ENCODE measurements at regions not wholly inside any gene's neighbourhood (a gene's known extent, or its start where the extent isn't known, plus 50 kb on each side); places are given as distances from the start of the nearest gene placed in this dataset.

DNA sequence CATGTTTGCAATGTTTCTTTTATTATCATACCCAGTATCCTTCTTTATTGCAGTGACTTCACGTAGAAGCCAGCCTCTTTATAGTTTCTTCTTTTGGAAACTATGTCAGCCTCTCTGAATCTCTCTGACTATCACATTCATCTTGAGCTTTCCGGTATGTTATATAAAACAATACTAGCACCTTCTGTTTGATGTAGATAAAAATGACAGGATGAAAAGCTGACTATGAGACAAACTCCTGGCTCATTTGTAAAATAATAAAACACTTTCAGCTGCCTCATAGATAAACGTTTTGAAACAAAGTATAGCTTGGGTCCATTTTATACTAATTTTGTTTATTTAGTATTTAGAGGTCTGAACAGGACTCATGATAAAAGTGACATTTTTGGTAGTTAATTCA, 1145.4 kb upstream of the NUDT12 start:
- H3K4me3 ChIP-seq (ENCODE audit: low read length): no peak overlapping the region
- peaks cover 9% of the 10 kb centered on the region for H3K9me3 ChIP-seq (replicated peaks; ENCODE audit: control insufficient read depth, low read depth, low read length)
- no CpG with 5 or more reads among the region's 3 CpGs for WGBS (ENCODE audit: insufficient coverage)
- no peaks in the 10 kb centered on the region for H3K36me3 ChIP-seq (ENCODE audit: control insufficient read depth, insufficient read depth, low read length)
- DNase-seq: no peak
- no peak overlapping the region for H3K27ac ChIP-seq (ENCODE audit: low read length)
- H3K4me1 ChIP-seq (ENCODE audit: control insufficient read depth, insufficient read depth, low read length): no peaks in the 10 kb centered on the region
- H3K27me3 ChIP-seq (ENCODE audit: control insufficient read depth, insufficient read depth, low read length): no peaks in the 10 kb centered on the region

DNA sequence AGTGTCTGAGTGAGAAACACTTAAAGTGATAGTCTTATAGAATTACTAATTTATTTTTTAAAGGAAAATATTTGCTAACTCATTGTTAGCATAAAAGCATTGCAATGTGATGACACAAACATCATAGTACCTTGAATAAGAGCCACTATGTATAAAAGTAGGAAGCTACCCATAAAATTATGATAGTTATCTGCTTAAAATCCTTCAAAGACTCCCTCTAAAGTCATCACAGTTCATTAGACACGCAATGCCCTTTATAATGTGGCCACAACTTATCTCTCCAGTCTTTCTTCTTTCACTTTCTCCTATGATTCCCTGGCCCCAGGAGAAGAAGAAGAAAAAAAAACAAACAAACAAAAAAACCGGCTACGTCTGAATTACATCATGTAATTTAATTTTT, 1144.0 kb upstream of the NUDT12 start:
- Histone ChIP-seq H3K36me3 (ENCODE audit: control insufficient read depth, insufficient read depth, low read length) (no peaks in the 10 kb centered on the region), H3K27ac (ENCODE audit: low read length) (no peak overlapping the region), H3K4me3 (ENCODE audit: low read length) (no peak overlapping the region), H3K27me3 (ENCODE audit: control insufficient read depth, insufficient read depth, low read length) (no peaks in the 10 kb centered on the region), H3K9me3 (replicated peaks; ENCODE audit: control insufficient read depth, low read depth, low read length) (peaks cover 2% of the 10 kb centered on the region), H3K4me1 (ENCODE audit: control insufficient read depth, insufficient read depth, low read length) (no peaks in the 10 kb centered on the region)
- DNase-seq: no peak
- WGBS (ENCODE audit: insufficient coverage): no CpG with 5 or more reads among the region's 3 CpGs

DNA sequence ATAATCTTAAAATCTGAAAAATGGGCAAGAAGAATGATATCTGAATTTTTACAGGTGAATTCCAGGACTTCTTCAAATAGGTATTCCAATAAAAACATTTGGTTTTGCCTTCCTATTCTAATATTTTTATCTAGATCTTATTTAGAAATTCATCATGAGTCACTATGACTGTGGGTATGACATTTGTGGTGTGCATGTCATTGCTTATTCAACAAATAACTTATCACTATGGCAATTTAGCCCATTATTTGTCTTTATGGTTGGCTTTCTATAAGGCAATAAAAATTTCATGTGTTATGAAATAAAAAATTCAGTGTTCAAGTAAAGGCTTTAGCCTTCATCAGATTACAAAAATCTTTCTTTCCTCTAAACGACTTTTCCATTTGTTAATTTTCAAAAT, 1139.6 kb upstream of the NUDT12 start:
- no peak overlapping the region for H3K27ac ChIP-seq (ENCODE audit: low read length)
- no peaks in the 10 kb centered on the region for H3K4me1 ChIP-seq (ENCODE audit: control insufficient read depth, insufficient read depth, low read length)
- WGBS (ENCODE audit: insufficient coverage): no CpG with 5 or more reads among the region's 1 CpG
- no peaks in the 10 kb centered on the region for H3K27me3 ChIP-seq (ENCODE audit: control insufficient read depth, insufficient read depth, low read length)
- H3K4me3 ChIP-seq (ENCODE audit: low read length): no peak overlapping the region
- no peaks in the 10 kb centered on the region for H3K36me3 ChIP-seq (ENCODE audit: control insufficient read depth, insufficient read depth, low read length)
- H3K9me3 ChIP-seq (replicated peaks; ENCODE audit: control insufficient read depth, low read depth, low read length): peaks cover 10% of the 10 kb centered on the region
- DNase-seq: no peak

GRCh38 chr5:104699438-104699837, 1136.8 kb upstream of the NUDT12 start:
- Histone ChIP-seq H3K9me3 (replicated peaks; ENCODE audit: control insufficient read depth, low read depth, low read length) (peaks cover 10% of the 10 kb centered on the region), H3K4me3 (ENCODE audit: low read length) (no peak overlapping the region), H3K27me3 (ENCODE audit: control insufficient read depth, insufficient read depth, low read length) (no peaks in the 10 kb centered on the region), H3K4me1 (ENCODE audit: control insufficient read depth, insufficient read depth, low read length) (no peaks in the 10 kb centered on the region), H3K27ac (ENCODE audit: low read length) (no peak overlapping the region), H3K36me3 (ENCODE audit: control insufficient read depth, insufficient read depth, low read length) (no peaks in the 10 kb centered on the region)
- WGBS (ENCODE audit: insufficient coverage): no CpG with 5 or more reads among the region's 2 CpGs
- no peak for DNase-seq

GRCh38 chr5:104661256-104661655, 1098.7 kb upstream of the NUDT12 start:
- Histone ChIP-seq H3K9me3 (replicated peaks; ENCODE audit: control insufficient read depth, low read depth, low read length) (no peaks in the 10 kb centered on the region), H3K4me3 (ENCODE audit: low read length) (no peak overlapping the region), H3K4me1 (ENCODE audit: control insufficient read depth, insufficient read depth, low read length) (no peaks in the 10 kb centered on the region), H3K27me3 (ENCODE audit: control insufficient read depth, insufficient read depth, low read length) (no peaks in the 10 kb centered on the region), H3K36me3 (ENCODE audit: control insufficient read depth, insufficient read depth, low read length) (no peaks in the 10 kb centered on the region), H3K27ac (ENCODE audit: low read length) (no peak overlapping the region)
- WGBS (ENCODE audit: insufficient coverage): no CpG with 5 or more reads among the region's 1 CpG
- DNase-seq: no peak

- no CpG with 5 or more reads among the region's 1 CpG for WGBS (ENCODE audit: insufficient coverage)
- no peak for DNase-seq
- no peak overlapping the region for H3K27ac ChIP-seq (ENCODE audit: low read length)
- no peaks in the 10 kb centered on the region for H3K27me3 ChIP-seq (ENCODE audit: control insufficient read depth, insufficient read depth, low read length)
- no peaks in the 10 kb centered on the region for H3K36me3 ChIP-seq (ENCODE audit: control insufficient read depth, insufficient read depth, low read length)
- no peak overlapping the region for H3K4me3 ChIP-seq (ENCODE audit: low read length)
- no peaks in the 10 kb centered on the region for H3K4me1 ChIP-seq (ENCODE audit: control insufficient read depth, insufficient read depth, low read length)
- H3K9me3 ChIP-seq (replicated peaks; ENCODE audit: control insufficient read depth, low read depth, low read length): no peaks in the 10 kb centered on the region
Measured at GRCh38 chr5:104659497-104659896, 1096.9 kb upstream of the NUDT12 start.

DNA sequence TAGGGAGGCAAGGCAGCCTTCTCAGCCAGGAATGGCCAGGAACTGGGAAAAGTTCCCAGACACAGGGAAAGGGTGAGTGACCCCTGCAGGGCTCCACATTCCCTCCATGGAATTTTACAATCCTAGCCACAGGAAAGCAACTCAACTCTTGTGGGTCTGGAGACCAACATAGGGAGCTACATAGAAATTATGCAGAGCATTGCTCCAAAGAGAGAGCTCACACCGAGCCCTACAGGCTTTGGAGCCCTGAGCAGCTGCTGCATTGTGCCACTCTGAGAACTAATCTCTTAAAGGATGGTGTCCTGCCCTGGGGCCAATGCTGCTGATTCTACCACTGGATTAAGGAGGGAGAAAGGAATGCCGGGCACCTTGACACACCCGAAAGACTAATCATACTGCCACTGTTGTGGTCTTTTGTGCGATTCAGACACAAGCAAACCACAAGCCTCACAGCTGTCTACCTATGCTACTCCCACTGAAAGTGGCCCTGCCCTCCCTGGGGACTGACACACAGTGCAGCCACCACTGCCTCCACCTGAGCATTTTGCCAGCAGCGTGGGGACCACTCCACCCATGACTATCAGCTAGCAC, 1089.8 kb upstream of the NUDT12 start:
- peaks cover 6% of the 10 kb centered on the region for H3K9me3 ChIP-seq (replicated peaks; ENCODE audit: control insufficient read depth, low read depth, low read length)
- 100% methylated on average over 3 of the region's 5 CpGs for WGBS (ENCODE audit: insufficient coverage)

GRCh38 chr5:104650313-104651055, 1087.9 kb upstream of the NUDT12 start:
- Histone ChIP-seq H3K9me3 (replicated peaks; ENCODE audit: control insufficient read depth, low read depth, low read length) (peaks cover 6% of the 10 kb centered on the region), H3K4me1 (ENCODE audit: control insufficient read depth, insufficient read depth, low read length) (no peaks in the 10 kb centered on the region), H3K27ac (ENCODE audit: low read length) (no peak overlapping the region), H3K4me3 (ENCODE audit: low read length) (no peak overlapping the region), H3K27me3 (ENCODE audit: control insufficient read depth, insufficient read depth, low read length) (no peaks in the 10 kb centered on the region), H3K36me3 (ENCODE audit: control insufficient read depth, insufficient read depth, low read length) (no peaks in the 10 kb centered on the region)
- no CpG with 5 or more reads among the region's 3 CpGs for WGBS (ENCODE audit: insufficient coverage)
- no peak for DNase-seq

More for the DNA sequence above, 1089.8 kb upstream of the NUDT12 start:
- H3K27me3 ChIP-seq (ENCODE audit: control insufficient read depth, insufficient read depth, low read length): no peaks in the 10 kb centered on the region
- no peak for DNase-seq
- H3K27ac ChIP-seq (ENCODE audit: low read length): no peak overlapping the region
- H3K36me3 ChIP-seq (ENCODE audit: control insufficient read depth, insufficient read depth, low read length): no peaks in the 10 kb centered on the region
- no peaks in the 10 kb centered on the region for H3K4me1 ChIP-seq (ENCODE audit: control insufficient read depth, insufficient read depth, low read length)
- no peak overlapping the region for H3K4me3 ChIP-seq (ENCODE audit: low read length)

- H3K27me3 ChIP-seq (ENCODE audit: control insufficient read depth, insufficient read depth, low read length): no peaks in the 10 kb centered on the region
- no peak for DNase-seq
- no peaks in the 10 kb centered on the region for H3K4me1 ChIP-seq (ENCODE audit: control insufficient read depth, insufficient read depth, low read length)
- H3K9me3 ChIP-seq (replicated peaks; ENCODE audit: control insufficient read depth, low read depth, low read length): no peaks in the 10 kb centered on the region
- H3K27ac ChIP-seq (ENCODE audit: low read length): no peak overlapping the region
- no CpG with 5 or more reads among the region's 3 CpGs for WGBS (ENCODE audit: insufficient coverage)
- H3K4me3 ChIP-seq (ENCODE audit: low read length): no peak overlapping the region
- no peaks in the 10 kb centered on the region for H3K36me3 ChIP-seq (ENCODE audit: control insufficient read depth, insufficient read depth, low read length)
Measured at GRCh38 chr5:104646416-104646815, 1083.8 kb upstream of the NUDT12 start.

GRCh38 chr5:104643320-104643719, 1080.7 kb upstream of the NUDT12 start:
- H3K36me3 ChIP-seq (ENCODE audit: control insufficient read depth, insufficient read depth, low read length): no peaks in the 10 kb centered on the region
- H3K27me3 ChIP-seq (ENCODE audit: control insufficient read depth, insufficient read depth, low read length): no peaks in the 10 kb centered on the region
- no peak for DNase-seq
- no peak overlapping the region for H3K4me3 ChIP-seq (ENCODE audit: low read length)
- H3K27ac ChIP-seq (ENCODE audit: low read length): no peak overlapping the region
- WGBS (ENCODE audit: insufficient coverage): no CpG with 5 or more reads among the region's 3 CpGs
- H3K9me3 ChIP-seq (replicated peaks; ENCODE audit: control insufficient read depth, low read depth, low read length): no peaks in the 10 kb centered on the region
- no peaks in the 10 kb centered on the region for H3K4me1 ChIP-seq (ENCODE audit: control insufficient read depth, insufficient read depth, low read length)

Measured in muscle of leg (tissue), 3 donors.